Activated CD4-positive, alpha-beta memory T cell treated with anti-CD3 and anti-CD28 coated beads for 36 hours (primary cell): ENCODE measurements at regions not wholly inside any gene's neighbourhood (a gene's known extent, or its start where the extent isn't known, plus 50 kb on each side); places are given as distances from the start of the nearest gene placed in this dataset.

ENCODE experiments used
- CTCF ChIA-PET: fragments of 350-600 bp; sonication (Branson Sonifier 250); formaldehyde crosslinking; loops from one replicate; lab custom pipeline; 2021; ENCODE audit warnings: antibody characterized with exemption, inconsistent platforms; lab: Charles Lee
- POLR2A ChIA-PET: fragments of 350-600 bp; sonication (Branson Sonifier 250); formaldehyde crosslinking; loops from one replicate; lab custom pipeline; 2021; ENCODE audit warnings: antibody characterized with exemption; lab: Charles Lee
- DNase-seq: peaks from one replicate; pipeline ENCODE4 v3.0.0-alpha.2; 2020
- H3K27ac Mint-ChIP-seq: one replicate; pipeline ENCODE4 v1.8.0; 2021; ENCODE audit warnings: mixed read lengths
- H3K27me3 Mint-ChIP-seq: one replicate; pipeline ENCODE4 v1.8.0; 2021; ENCODE audit warnings: mixed read lengths
- H3K36me3 Mint-ChIP-seq: one replicate; pipeline ENCODE4 v1.8.0; 2021; ENCODE audit warnings: mixed read lengths
- H3K4me1 Mint-ChIP-seq: one replicate; pipeline ENCODE4 v1.8.0; 2021; ENCODE audit warnings: low read depth, mixed read lengths
- H3K4me3 Mint-ChIP-seq: one replicate; pipeline ENCODE4 v1.8.0; 2021; ENCODE audit warnings: mild to moderate bottlenecking, mixed read lengths
- H3K9me3 Mint-ChIP-seq: one replicate; pipeline ENCODE4 v1.8.0; 2021; ENCODE audit warnings: mixed read lengths
- intact Hi-C: fragments of 100-400 bp; cut with micrococcal nuclease; formaldehyde crosslinking; loops from one replicate; pipeline ENCODE4 v1.15.1; 2023

GRCh38 chr2:101540518-101540917 is 65.6 kb upstream of the RFX8 start:
- Mint-ChIP-seq H3K4me1 (no peaks in the 10 kb centered on the region), H3K4me3 (no peak overlapping the region), H3K9me3 (no peaks in the 10 kb centered on the region), H3K27me3 (no peaks in the 10 kb centered on the region), H3K36me3 (no peaks in the 10 kb centered on the region), H3K27ac (no peak overlapping the region)
- intact Hi-C loops, result no loop called here
- ChIA-PET POLR2A (no interaction called here), CTCF (interaction anchor here (1.4 kb wide), 1 partner anchor 13 kb away, joined by 3 read pairs; no protein-coding TSS in a partner anchor)
- no peak for DNase-seq

- intact Hi-C loops, result no loop called here
- H3K4me1 Mint-ChIP-seq, result no peaks in the 10 kb centered on the region
- ChIA-PET POLR2A (no interaction called here), CTCF (no interaction called here)
- H3K36me3 Mint-ChIP-seq, result no peaks in the 10 kb centered on the region
- no peak overlapping the region for H3K27ac Mint-ChIP-seq
- H3K27me3 Mint-ChIP-seq, result no peaks in the 10 kb centered on the region
- no peak overlapping the region for H3K4me3 Mint-ChIP-seq
- H3K9me3 Mint-ChIP-seq, result no peaks in the 10 kb centered on the region
- no peak for DNase-seq
Observed at GRCh38 chr2:101538076-101538475, 63.2 kb upstream of the RFX8 start.

GRCh38 chr2:101534149-101534611 is 59.3 kb upstream of the RFX8 start:
- no peak for DNase-seq
- Mint-ChIP-seq H3K9me3 (no peaks in the 10 kb centered on the region), H3K4me3 (no peak overlapping the region), H3K27me3 (no peaks in the 10 kb centered on the region), H3K27ac (no peak overlapping the region), H3K36me3 (no peaks in the 10 kb centered on the region), H3K4me1 (no peaks in the 10 kb centered on the region)
- POLR2A ChIA-PET, result no interaction called here
- CTCF ChIA-PET, result no interaction called here
- intact Hi-C loops, result no loop called here

- CTCF ChIA-PET, result interaction anchor here (0.6 to 1.0 kb wide), 3 partner anchors 22 to 117 kb away, joined by 3 read pairs; no protein-coding TSS in a partner anchor
- Mint-ChIP-seq H3K36me3 (no peaks in the 10 kb centered on the region), H3K27me3 (no peaks in the 10 kb centered on the region), H3K27ac (no peak overlapping the region), H3K4me3 (no peak overlapping the region), H3K9me3 (no peaks in the 10 kb centered on the region), H3K4me1 (no peaks in the 10 kb centered on the region)
- POLR2A ChIA-PET, result no interaction called here
- intact Hi-C loops, result no loop called here
- DNase-seq, result no peak
Observed at GRCh38 chr2:101533561-101534148, 58.7 kb upstream of the RFX8 start.

GRCh38 chr2:101528501-101528900 is 53.6 kb upstream of the RFX8 start:
- H3K36me3 Mint-ChIP-seq, result no peaks in the 10 kb centered on the region
- DNase-seq, result no peak
- H3K4me1 Mint-ChIP-seq, result no peaks in the 10 kb centered on the region
- H3K27ac Mint-ChIP-seq, result no peak overlapping the region
- ChIA-PET POLR2A (interaction anchor here (0.6 kb wide), 1 partner anchor 30 kb away, joined by 3 read pairs; no protein-coding TSS in a partner anchor), CTCF (no interaction called here)
- H3K9me3 Mint-ChIP-seq, result no peaks in the 10 kb centered on the region
- no peaks in the 10 kb centered on the region for H3K27me3 Mint-ChIP-seq
- no peak overlapping the region for H3K4me3 Mint-ChIP-seq
- intact Hi-C loops, result no loop called here

GRCh38 chr2:101524806-101525430 is 50.0 kb upstream of the RFX8 start:
- CTCF ChIA-PET, result no interaction called here
- intact Hi-C loops, result no loop called here
- Mint-ChIP-seq H3K4me1 (no peaks in the 10 kb centered on the region), H3K27me3 (no peaks in the 10 kb centered on the region), H3K36me3 (no peaks in the 10 kb centered on the region), H3K27ac (no peak overlapping the region), H3K4me3 (no peak overlapping the region), H3K9me3 (no peaks in the 10 kb centered on the region)
- POLR2A ChIA-PET, result no interaction called here
- DNase-seq, result no peak
